ENCODE measurements at regions not wholly inside any gene's neighbourhood (a gene's known extent, or its start where the extent isn't known, plus 50 kb on each side); places are given as distances from the start of the nearest gene placed in this dataset.

DNA sequence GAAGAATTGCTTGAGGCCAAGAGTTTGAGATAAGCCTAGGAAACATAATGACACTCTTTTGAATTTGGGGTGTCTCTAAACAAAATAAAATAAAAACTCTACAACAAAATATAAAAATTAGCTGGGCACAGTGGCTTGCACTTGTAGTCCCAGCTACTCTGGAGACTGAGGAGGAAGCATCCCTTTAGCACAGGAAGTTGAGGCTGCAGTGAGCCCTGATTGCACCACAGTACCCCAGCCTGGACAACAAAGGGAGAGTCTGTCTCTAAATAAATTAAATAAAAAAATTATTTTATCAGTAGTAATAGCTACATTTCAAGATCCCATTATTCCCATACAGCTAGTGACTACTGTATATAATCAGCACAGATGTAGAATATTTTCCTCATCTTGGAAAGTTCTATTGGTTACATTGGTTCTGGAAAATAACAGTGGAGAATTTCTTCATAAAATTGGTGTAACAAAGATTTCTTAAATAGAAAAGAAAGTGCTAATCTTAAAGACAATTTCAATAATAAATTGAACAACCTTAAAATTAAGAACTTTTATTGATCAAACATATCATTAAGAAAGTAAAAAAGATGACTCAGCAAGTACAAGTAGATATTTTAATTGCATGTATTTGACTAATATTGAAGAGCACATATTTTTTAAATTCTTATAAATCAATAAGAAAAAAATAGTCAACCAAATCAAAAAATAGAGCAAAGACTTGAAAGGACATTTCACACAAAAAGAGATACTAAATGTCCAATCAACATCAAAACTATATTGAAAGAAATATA, 90.4 kb upstream of the KYNU start:
- TF ChIP-seq, protein P1, sequence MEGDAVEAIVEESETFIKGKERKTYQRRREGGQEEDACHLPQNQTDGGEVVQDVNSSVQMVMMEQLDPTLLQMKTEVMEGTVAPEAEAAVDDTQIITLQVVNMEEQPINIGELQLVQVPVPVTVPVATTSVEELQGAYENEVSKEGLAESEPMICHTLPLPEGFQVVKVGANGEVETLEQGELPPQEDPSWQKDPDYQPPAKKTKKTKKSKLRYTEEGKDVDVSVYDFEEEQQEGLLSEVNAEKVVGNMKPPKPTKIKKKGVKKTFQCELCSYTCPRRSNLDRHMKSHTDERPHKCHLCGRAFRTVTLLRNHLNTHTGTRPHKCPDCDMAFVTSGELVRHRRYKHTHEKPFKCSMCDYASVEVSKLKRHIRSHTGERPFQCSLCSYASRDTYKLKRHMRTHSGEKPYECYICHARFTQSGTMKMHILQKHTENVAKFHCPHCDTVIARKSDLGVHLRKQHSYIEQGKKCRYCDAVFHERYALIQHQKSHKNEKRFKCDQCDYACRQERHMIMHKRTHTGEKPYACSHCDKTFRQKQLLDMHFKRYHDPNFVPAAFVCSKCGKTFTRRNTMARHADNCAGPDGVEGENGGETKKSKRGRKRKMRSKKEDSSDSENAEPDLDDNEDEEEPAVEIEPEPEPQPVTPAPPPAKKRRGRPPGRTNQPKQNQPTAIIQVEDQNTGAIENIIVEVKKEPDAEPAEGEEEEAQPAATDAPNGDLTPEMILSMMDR (IDR thresholded peaks at IDR 0.05), result no peak
- Mint-ChIP-seq H3K4me1 (ENCODE audit: unreplicated experiment) (no peaks in the 10 kb centered on the region), H3K4me3 (ENCODE audit: unreplicated experiment) (no peak overlapping the region), H3K27ac (ENCODE audit: unreplicated experiment) (no peak overlapping the region), H3K9me3 (ENCODE audit: unreplicated experiment) (peaks cover 5% of the 10 kb centered on the region), H3K36me3 (ENCODE audit: unreplicated experiment) (no peaks in the 10 kb centered on the region), H3K27me3 (ENCODE audit: unreplicated experiment) (no peaks in the 10 kb centered on the region)
- DNase-seq (ENCODE audit: extremely low spot score, unreplicated experiment), result no peak

- no peak overlapping the region for H3K4me3 Mint-ChIP-seq (ENCODE audit: unreplicated experiment)
- H3K36me3 Mint-ChIP-seq (ENCODE audit: unreplicated experiment), result no peaks in the 10 kb centered on the region
- no peak for DNase-seq (ENCODE audit: extremely low spot score, unreplicated experiment)
- no peaks in the 10 kb centered on the region for H3K27me3 Mint-ChIP-seq (ENCODE audit: unreplicated experiment)
- TF ChIP-seq, protein P1 (IDR thresholded peaks at IDR 0.05), result no peak
- no peaks in the 10 kb centered on the region for H3K4me1 Mint-ChIP-seq (ENCODE audit: unreplicated experiment)
- peaks cover 5% of the 10 kb centered on the region for H3K9me3 Mint-ChIP-seq (ENCODE audit: unreplicated experiment)
- no peak overlapping the region for H3K27ac Mint-ChIP-seq (ENCODE audit: unreplicated experiment)
Measured at GRCh38 chr2:142782942-142783443, 94.5 kb upstream of the KYNU start.

GRCh38 chr2:142781146-142781545, 96.3 kb upstream of the KYNU start:
- TF ChIP-seq, protein P1 (IDR thresholded peaks at IDR 0.05), result no peak
- Mint-ChIP-seq H3K4me3 (ENCODE audit: unreplicated experiment) (no peak overlapping the region), H3K27ac (ENCODE audit: unreplicated experiment) (no peak overlapping the region), H3K9me3 (ENCODE audit: unreplicated experiment) (peaks cover 11% of the 10 kb centered on the region), H3K36me3 (ENCODE audit: unreplicated experiment) (no peaks in the 10 kb centered on the region), H3K27me3 (ENCODE audit: unreplicated experiment) (no peaks in the 10 kb centered on the region), H3K4me1 (ENCODE audit: unreplicated experiment) (no peaks in the 10 kb centered on the region)
- DNase-seq (ENCODE audit: extremely low spot score, unreplicated experiment), result no peak

DNA sequence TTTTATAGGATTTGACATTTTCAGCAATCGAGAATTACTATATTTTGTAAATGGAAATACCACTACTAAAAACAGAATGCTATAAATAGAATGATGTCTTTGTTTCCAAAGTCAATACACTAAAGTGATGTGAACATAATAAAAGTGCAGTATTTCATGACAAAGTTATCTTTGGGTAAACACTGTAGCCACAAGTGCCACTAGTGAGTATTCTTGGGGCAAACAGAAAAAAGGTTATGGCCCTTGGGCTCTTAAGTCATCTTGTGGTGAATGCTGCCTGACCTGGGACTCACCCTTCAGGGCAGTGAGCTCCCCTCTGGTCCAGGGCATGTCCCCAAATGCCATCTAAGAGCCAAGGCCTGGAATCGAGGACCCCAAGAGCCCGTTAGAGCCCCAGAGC, 99.2 kb upstream of the KYNU start:
- Mint-ChIP-seq H3K36me3 (ENCODE audit: unreplicated experiment) (peaks cover 11% of the 10 kb centered on the region), H3K4me3 (ENCODE audit: unreplicated experiment) (no peak overlapping the region)

DNA sequence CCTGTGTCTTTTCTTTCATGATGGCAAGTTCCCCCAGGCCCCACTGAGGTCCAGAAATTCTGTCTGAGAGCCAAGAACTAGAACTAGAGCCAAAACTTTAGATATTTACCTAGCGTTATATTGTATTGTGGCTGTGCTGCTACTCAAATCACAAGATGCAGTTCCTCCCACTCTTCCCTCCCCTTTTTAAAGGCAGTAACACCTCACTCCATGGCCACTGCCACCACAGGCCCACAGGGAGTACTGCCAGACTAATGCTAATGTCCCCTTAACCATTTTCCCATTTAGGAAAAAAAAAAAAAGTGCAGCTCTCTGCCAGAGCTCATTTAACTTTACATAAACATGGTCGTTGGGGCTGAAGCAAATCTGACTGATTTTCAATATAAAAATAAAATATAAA, 99.7 kb upstream of the KYNU start:
- H3K36me3 Mint-ChIP-seq (ENCODE audit: unreplicated experiment), result peaks cover 11% of the 10 kb centered on the region
- H3K4me3 Mint-ChIP-seq (ENCODE audit: unreplicated experiment), result no peak overlapping the region
- DNase-seq (ENCODE audit: extremely low spot score, unreplicated experiment), result no peak
- H3K4me1 Mint-ChIP-seq (ENCODE audit: unreplicated experiment), result no peaks in the 10 kb centered on the region
- TF ChIP-seq, protein P1 (IDR thresholded peaks at IDR 0.05), result no peak
- H3K27me3 Mint-ChIP-seq (ENCODE audit: unreplicated experiment), result no peaks in the 10 kb centered on the region
- H3K9me3 Mint-ChIP-seq (ENCODE audit: unreplicated experiment), result peaks cover 39% of the 10 kb centered on the region
- H3K27ac Mint-ChIP-seq (ENCODE audit: unreplicated experiment), result no peak overlapping the region

More for the DNA sequence above, 99.2 kb upstream of the KYNU start:
- no peak for DNase-seq (ENCODE audit: extremely low spot score, unreplicated experiment)
- TF ChIP-seq, protein P1 (IDR thresholded peaks at IDR 0.05), result no peak
- H3K27me3 Mint-ChIP-seq (ENCODE audit: unreplicated experiment), result no peaks in the 10 kb centered on the region
- H3K9me3 Mint-ChIP-seq (ENCODE audit: unreplicated experiment), result peaks cover 34% of the 10 kb centered on the region
- no peaks in the 10 kb centered on the region for H3K4me1 Mint-ChIP-seq (ENCODE audit: unreplicated experiment)
- H3K27ac Mint-ChIP-seq (ENCODE audit: unreplicated experiment), result no peak overlapping the region
